Caco-2 (cell line): ENCODE measurements at regions not wholly inside any gene's neighbourhood (a gene's known extent, or its start where the extent isn't known, plus 50 kb on each side); places are given as distances from the start of the nearest gene placed in this dataset.

ENCODE experiments used
- BruUV-seq: library from RNA; stranded (reverse); fragments of 400-500 nt; replicated peaks from 2 replicates; lab custom pipeline; 2021; lab: Mats Ljungman, UMichigan
- CTCF ChIA-PET: fragments of 300-600 bp; sonication (Branson Sonifier 250); formaldehyde crosslinking; loops from one replicate; lab custom pipeline; 2022; ENCODE audit warnings: antibody characterized with exemption; lab: Charles Lee
- POLR2A ChIA-PET: fragments of 300-600 bp; sonication (Branson Sonifier 250); formaldehyde crosslinking; loops from one replicate; lab custom pipeline; 2022; ENCODE audit warnings: antibody characterized with exemption; lab: Charles Lee
- DNase-seq, 2 experiments: peaks; one replicate each; pipeline versions ENCODE4 v3.0.0 to v3.0.0-alpha.2; 2020 to 2022
- H3K27me3 ChIP-seq: replicated peaks from 2 replicates; pipeline ENCODE4 v1.6.0; 2011; ENCODE audit warnings: low read length; ENCODE audit not compliant: control insufficient read depth, insufficient read depth
- H3K36me3 ChIP-seq: 2 replicates; pipeline ENCODE4 v1.5.1; 2011; ENCODE audit warnings: low read length; ENCODE audit not compliant: control insufficient read depth, insufficient read depth
- H3K4me1 ChIP-seq: fragments of 250-450 bp; sonication (Bioruptor Pico); 2 replicates; pipeline ENCODE4 v1.5.1; 2020; ENCODE audit warnings: mild to moderate bottlenecking
- H3K4me3 ChIP-seq: 2 replicates; pipeline ENCODE4 v1.5.1; 2011; ENCODE audit warnings: low read depth, mild to moderate bottlenecking, control low read depth, low read length
- H3K9me3 ChIP-seq: fragments of 250-450 bp; sonication (Bioruptor Pico); 2 replicates; pipeline ENCODE4 v1.5.1; 2020; ENCODE audit warnings: mild to moderate bottlenecking, moderate library complexity
- H3K27ac Mint-ChIP-seq: one replicate; pipeline ENCODE4 v1.8.0; 2022; ENCODE audit warnings: mixed read lengths; ENCODE audit not compliant: unreplicated experiment
- H3K27me3 Mint-ChIP-seq: one replicate; pipeline ENCODE4 v1.8.0; 2022; ENCODE audit warnings: mixed read lengths; ENCODE audit not compliant: insufficient read depth, unreplicated experiment
- H3K36me3 Mint-ChIP-seq: one replicate; pipeline ENCODE4 v1.8.0; 2022; ENCODE audit warnings: mild to moderate bottlenecking, mixed read lengths; ENCODE audit not compliant: insufficient read depth, unreplicated experiment
- H3K4me1 Mint-ChIP-seq: one replicate; pipeline ENCODE4 v1.8.0; 2022; ENCODE audit warnings: low read depth, mixed read lengths; ENCODE audit not compliant: unreplicated experiment
- H3K4me3 Mint-ChIP-seq: one replicate; pipeline ENCODE4 v1.8.0; 2022; ENCODE audit warnings: mild to moderate bottlenecking, moderate library complexity, mixed read lengths; ENCODE audit not compliant: unreplicated experiment
- H3K9me3 Mint-ChIP-seq: one replicate; pipeline ENCODE4 v1.8.0; 2022; ENCODE audit warnings: mixed read lengths; ENCODE audit not compliant: unreplicated experiment
- CTCF ChIP-seq, 2 experiments: fragments of 200-600 bp in 1 of 2; IDR thresholded peaks; 1 replicate in 1 of 2; 2 replicates in 1 of 2; pipeline versions ENCODE4 v1.5.1 to v1.8.0; 2011 to 2022; ENCODE audit warnings: antibody characterized with exemption in 1 of 2, control low read depth in 1 of 2, inconsistent platforms in 1 of 2, low read depth in 1 of 2, low read length in 1 of 2, mild to moderate bottlenecking in 1 of 2, moderate library complexity in 1 of 2; ENCODE audit not compliant: insufficient read depth in 1 of 2, severe bottlenecking in 1 of 2, unreplicated experiment in 1 of 2
- intact Hi-C: fragments of 100-400 bp; cut with micrococcal nuclease; formaldehyde crosslinking; loops from one replicate; pipeline ENCODE4 v1.10.0; 2022; ENCODE audit not compliant: unreplicated experiment

DNA sequence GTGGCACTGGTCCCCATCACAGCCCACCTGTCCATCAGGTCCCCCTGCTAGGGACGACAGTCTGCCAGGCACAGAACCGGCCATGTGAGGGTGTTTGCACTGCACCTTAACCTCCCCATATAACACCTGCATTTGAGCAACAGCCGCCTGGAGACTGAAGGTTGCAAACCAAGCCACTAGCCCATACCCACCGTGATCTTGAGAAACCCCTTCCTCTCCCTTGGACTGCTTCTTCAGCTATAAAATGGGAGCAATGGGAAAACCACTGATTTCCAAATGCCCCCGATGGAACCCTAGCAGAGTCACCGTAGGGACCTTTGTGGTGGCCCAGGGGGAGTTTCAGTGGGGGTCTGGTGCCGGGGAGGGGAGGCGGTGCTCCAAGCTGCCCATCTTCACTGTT is 120.1 kb downstream of the NPTX2 start:
- Mint-ChIP-seq H3K4me1 (no peaks in the 10 kb centered on the region), H3K27ac (no peak overlapping the region), H3K36me3 (no peaks in the 10 kb centered on the region), H3K9me3 (no peaks in the 10 kb centered on the region), H3K4me3 (no peak overlapping the region), H3K27me3 (no peaks in the 10 kb centered on the region)
- H3K4me1 ChIP-seq: no peaks in the 10 kb centered on the region
- ChIA-PET CTCF (interaction anchor here (1.7 kb wide), 1 partner anchor 9 kb away, joined by 9 read pairs; no protein-coding TSS in a partner anchor), POLR2A (no interaction called here)
- TF ChIP-seq CTCF (IDR thresholded peaks at IDR 0.05; ENCODE audit: insufficient read depth in 1 of 2, low read depth in 1 of 2, low read length in 1 of 2, severe bottlenecking in 1 of 2, unreplicated experiment in 1 of 2): no peak
- H3K27me3 ChIP-seq: no peaks in the 10 kb centered on the region
- no peaks in the 10 kb centered on the region; the same call in 1 of the 2 replicates for H3K9me3 ChIP-seq
- intact Hi-C loops: no loop called here
- no TSS peak for BruUV-seq
- DNase-seq: no peak
- no peaks in the 10 kb centered on the region for H3K36me3 ChIP-seq
- H3K4me3 ChIP-seq: no peak overlapping the region

DNA sequence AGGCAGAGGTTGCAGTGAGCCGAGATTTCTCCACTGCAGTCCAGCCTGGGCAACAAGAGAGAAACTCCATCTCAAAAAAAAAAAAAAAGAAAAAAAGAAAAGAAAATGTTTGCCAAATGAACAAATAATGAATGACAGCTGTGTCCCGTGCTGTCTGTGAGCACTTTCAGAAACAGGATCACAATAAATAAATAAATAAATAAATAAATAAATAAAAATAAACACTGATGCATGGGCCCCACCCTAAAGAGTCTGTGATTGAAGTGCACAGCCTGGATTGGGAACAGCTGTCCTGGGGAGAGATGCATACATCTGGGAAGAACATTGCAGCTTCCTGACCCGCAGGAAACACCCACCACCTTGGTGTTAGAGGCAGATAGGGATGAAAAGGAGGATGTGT is 123.6 kb downstream of the NPTX2 start:
- CTCF ChIA-PET: no interaction called here
- TF ChIP-seq CTCF (IDR thresholded peaks at IDR 0.05; ENCODE audit: insufficient read depth in 1 of 2, low read depth in 1 of 2, low read length in 1 of 2, severe bottlenecking in 1 of 2, unreplicated experiment in 1 of 2): no peak
- no peaks in the 10 kb centered on the region for H3K4me1 ChIP-seq
- Mint-ChIP-seq H3K36me3 (no peaks in the 10 kb centered on the region), H3K4me1 (no peaks in the 10 kb centered on the region), H3K27me3 (no peaks in the 10 kb centered on the region), H3K4me3 (no peak overlapping the region), H3K9me3 (no peaks in the 10 kb centered on the region), H3K27ac (no peak overlapping the region)
- no peak for DNase-seq
- no peaks in the 10 kb centered on the region for H3K9me3 ChIP-seq
- intact Hi-C loops: loop anchor here (10.0 kb wide), 1 partner anchor 446 kb away; no protein-coding TSS in a partner anchor
- no peaks in the 10 kb centered on the region for H3K27me3 ChIP-seq
- no peak overlapping the region for H3K4me3 ChIP-seq
- POLR2A ChIA-PET: no interaction called here
- no TSS peak for BruUV-seq
- H3K36me3 ChIP-seq: no peaks in the 10 kb centered on the region

DNA sequence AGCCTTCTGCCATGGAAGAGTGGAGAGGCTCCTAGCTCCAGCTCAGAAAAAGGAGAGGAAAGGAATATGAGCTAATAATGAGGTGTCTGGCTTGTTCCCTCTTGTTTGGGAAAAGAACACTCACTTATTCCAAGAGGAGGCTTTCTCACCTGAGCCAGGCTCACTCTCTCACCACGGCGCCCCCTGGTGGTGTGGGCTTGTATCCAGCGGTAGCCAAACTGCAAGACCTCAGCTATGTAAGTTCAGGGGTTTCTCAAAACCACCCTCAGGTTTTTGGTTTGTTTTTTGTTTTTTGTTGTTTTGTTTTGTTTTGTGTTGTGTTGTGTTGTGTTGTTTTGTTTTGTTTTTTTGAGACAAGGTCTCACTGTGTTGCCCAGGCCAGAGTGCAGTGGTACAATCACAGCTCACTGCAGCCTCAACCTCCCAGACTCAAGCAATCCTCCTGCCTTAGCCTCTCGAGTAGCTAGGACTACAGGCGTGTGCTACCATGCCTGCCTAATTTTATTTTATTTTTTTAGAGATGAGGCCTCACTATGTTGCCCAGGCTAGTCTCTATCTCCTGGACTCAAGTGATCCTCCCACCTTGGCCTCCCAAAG is 124.0 kb downstream of the TMEM130 start:
- Mint-ChIP-seq H3K9me3 (no peaks in the 10 kb centered on the region), H3K27ac (no peak overlapping the region), H3K36me3 (no peaks in the 10 kb centered on the region), H3K27me3 (no peaks in the 10 kb centered on the region), H3K4me1 (no peaks in the 10 kb centered on the region), H3K4me3 (no peak overlapping the region)
- DNase-seq: peak; percentile 76 to 87
- Histone ChIP-seq H3K36me3 (no peaks in the 10 kb centered on the region), H3K4me1 (no peaks in the 10 kb centered on the region), H3K9me3 (no peaks in the 10 kb centered on the region), H3K4me3 (no peak overlapping the region), H3K27me3 (no peaks in the 10 kb centered on the region)
- POLR2A ChIA-PET: no interaction called here
- CTCF ChIA-PET: interaction anchor here (0.6 to 1.5 kb wide), 12 partner anchors 9 to 325 kb away, joined by 3 to 10 read pairs (median 4); no protein-coding TSS in a partner anchor
- intact Hi-C loops: loop anchor here (1.0 to 10.0 kb wide), 2 partner anchors 313 to 451 kb away; no protein-coding TSS in a partner anchor
- no TSS peak for BruUV-seq
- TF ChIP-seq CTCF (IDR thresholded peaks at IDR 0.05; ENCODE audit: insufficient read depth in 1 of 2, low read depth in 1 of 2, low read length in 1 of 2, severe bottlenecking in 1 of 2, unreplicated experiment in 1 of 2): peak; percentile 88 to 93
